ENCODE measurements at regions not wholly inside any gene's neighbourhood (a gene's known extent, or its start where the extent isn't known, plus 50 kb on each side); places are given as distances from the start of the nearest gene placed in this dataset.

DNA sequence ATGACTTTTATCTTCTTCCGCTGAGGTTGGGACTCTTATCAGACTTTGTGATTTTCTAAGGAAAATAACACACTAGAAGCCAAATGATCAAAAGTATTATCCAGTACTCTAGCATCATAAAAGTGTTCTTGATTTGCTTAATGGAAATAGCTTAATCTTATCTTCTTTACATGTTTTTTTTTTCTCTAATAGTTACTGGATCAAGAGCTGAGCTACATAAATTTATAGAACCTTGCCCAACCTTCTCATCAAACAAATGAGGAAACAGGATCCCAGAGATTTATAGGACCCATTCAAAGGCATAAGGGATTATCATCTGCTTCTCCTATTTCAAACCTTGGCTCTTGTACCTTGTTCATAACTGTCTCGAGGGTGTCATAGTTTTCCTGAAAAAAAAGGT is 68.3 kb upstream of the WDR17 start:
- TF ChIP-seq, protein P1, sequence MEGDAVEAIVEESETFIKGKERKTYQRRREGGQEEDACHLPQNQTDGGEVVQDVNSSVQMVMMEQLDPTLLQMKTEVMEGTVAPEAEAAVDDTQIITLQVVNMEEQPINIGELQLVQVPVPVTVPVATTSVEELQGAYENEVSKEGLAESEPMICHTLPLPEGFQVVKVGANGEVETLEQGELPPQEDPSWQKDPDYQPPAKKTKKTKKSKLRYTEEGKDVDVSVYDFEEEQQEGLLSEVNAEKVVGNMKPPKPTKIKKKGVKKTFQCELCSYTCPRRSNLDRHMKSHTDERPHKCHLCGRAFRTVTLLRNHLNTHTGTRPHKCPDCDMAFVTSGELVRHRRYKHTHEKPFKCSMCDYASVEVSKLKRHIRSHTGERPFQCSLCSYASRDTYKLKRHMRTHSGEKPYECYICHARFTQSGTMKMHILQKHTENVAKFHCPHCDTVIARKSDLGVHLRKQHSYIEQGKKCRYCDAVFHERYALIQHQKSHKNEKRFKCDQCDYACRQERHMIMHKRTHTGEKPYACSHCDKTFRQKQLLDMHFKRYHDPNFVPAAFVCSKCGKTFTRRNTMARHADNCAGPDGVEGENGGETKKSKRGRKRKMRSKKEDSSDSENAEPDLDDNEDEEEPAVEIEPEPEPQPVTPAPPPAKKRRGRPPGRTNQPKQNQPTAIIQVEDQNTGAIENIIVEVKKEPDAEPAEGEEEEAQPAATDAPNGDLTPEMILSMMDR (IDR thresholded peaks at IDR 0.05) = no peak
- no peak for TF ChIP-seq POLR2A (IDR thresholded peaks at IDR 0.05)
